ENCODE measurements at regions not wholly inside any gene's neighbourhood (a gene's known extent, or its start where the extent isn't known, plus 50 kb on each side); places are given as distances from the start of the nearest gene placed in this dataset.

- TF ChIP-seq CTCF (IDR thresholded peaks at IDR 0.05) (no peak), POLR2A (IDR thresholded peaks at IDR 0.05) (no peak)
Measured at GRCh38 chr17:33908363-33909064, 346.6 kb upstream of the CCL2 start.

All from esophagus squamous epithelium (tissue), 4 donors.